Stimulated activated CD4-positive, alpha-beta T cell treated with anti-CD3 and anti-CD28 coated beads, Interleukin-15, amount 100 ng/mL, for 48 hours (primary cell): ENCODE measurements at regions not wholly inside any gene's neighbourhood (a gene's known extent, or its start where the extent isn't known, plus 50 kb on each side); places are given as distances from the start of the nearest gene placed in this dataset.

Experiments
- DNase-seq, 2 donors: peaks; one replicate each; pipeline ENCODE4 v3.0.0-alpha.2; 2020; ENCODE audit warnings: low read depth in 2 of 2

DNA sequence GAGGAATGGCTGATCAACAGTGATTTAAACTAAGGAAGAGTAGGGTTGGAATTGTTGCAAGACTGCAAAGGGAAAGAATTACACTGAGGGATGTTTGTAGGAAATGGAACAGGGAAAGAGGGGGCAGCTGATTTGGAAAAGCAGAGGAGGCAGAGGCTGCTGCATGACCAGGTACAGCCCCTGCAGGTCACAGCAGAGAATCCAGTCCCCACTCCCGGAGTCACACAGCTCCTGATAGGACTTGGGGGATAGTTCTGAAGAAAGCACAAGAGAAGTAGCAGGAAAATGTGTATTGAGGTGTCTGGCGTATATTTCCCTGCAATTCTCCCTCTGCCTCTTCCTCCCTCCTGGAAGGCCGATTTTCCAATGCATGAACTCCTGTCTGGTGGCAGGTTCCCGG is 92.5 kb upstream of the PDE10A start:
- no peak for DNase-seq

DNA sequence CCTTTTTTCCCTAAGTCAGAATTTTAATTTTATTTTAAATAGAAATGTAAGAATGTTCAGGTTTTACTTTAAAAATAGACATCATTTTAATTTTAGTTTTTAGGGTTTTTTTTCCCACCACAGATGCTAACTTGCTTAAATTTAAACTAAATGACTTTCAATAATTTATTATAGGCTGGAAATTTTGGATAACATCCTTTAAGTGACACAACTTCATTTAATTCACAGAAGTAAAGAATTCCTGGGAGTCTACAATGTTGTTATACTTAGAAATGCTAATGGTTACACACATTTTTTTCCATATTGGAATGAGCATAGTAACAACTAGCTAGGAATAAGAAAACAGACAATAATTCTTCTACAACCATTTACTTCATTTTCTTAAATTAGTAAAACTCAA is 90.5 kb upstream of the PDE10A start:
- no peak for DNase-seq

DNA sequence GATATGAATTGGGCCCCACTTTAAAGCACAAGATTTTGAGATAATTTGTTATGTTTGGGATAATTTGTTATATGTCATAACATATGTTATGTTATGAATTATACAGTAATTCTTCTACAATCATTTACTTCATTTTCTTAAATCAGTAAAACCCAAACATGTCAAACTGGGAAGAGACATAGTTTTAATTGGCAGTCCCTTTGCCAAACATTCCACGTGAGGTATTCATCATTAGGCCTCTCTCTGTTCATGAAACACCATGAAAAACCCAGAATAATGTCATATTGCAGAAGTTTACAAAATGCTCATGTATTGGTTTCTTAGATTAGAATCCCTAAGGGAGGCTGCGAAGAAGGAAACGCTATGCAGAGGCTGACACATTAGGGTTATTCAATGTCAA is 89.4 kb upstream of the PDE10A start:
- DNase-seq, result no peak

DNA sequence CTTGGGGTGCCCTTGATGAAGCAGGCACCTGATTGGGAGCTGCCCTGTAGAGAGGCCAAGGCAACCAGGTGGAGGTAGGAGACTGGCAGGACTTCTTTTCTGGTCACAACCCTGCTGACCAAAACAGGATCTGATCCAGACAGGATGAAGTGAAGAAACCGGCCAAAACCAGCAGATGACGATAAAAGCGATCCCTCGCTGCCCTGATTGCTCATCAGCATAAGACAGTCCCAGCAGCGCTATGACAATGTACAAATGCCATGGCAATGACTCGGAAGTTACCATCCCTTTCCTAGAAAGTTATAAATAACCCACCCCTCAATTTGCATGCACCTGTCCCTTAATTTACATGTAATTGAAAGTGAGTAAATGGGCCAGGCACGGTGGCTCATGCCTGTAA is 88.4 kb upstream of the PDE10A start:
- no peak for DNase-seq

DNA sequence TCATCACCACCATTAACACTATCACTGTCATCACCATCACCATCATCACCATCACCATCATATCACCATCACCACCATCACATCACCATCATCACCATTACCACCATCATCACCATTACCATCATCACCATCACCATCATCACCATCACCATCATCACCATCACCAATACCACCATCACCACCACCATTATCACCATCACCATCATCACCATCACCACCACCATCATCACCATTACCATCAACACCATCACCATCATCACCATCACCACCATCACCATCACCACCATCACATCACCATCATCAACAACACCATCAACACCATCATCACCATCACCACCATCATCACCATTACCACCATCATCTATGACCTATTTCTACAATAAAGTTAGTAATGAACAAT is 86.1 kb upstream of the PDE10A start:
- DNase-seq, result no peak

DNA sequence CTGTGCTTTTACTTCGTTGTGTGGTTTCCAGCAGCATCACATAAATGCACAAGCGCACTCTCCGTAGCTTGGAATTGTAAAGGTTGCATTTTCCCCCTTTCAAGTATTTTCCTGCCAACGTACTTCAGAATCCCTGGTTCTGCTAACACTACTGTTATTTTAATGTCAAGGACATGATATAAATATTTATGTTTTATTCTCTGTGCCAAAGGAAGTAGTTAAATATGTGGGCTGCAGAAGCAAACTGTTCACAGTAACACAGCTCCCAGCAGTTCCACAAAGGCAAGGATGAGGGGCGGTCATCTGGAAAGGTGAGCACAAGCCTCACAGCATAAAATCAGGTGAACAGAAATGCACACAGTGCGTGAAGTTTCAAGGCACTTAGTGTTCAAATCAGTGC is 85.3 kb upstream of the PDE10A start:
- no peak for DNase-seq

DNA sequence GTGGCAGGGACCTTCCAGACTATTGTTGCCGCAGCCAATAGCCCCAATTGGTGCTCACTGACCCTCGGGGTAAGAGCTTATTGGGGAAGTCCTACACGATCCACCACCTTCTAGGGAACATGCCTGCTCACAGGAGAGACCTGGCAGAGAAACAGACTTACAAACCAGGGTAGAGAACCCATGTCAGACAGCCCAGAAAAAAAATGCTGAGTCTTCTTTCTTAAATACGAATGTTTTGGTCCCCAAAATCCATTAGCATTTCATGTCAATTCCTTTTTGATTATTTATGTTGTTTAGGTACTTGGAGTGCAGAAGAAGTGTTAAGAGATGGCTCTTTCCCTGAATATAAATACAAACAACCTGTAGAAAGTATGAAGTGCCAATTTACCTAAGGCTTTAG is 84.9 kb upstream of the PDE10A start:
- no peak for DNase-seq

DNA sequence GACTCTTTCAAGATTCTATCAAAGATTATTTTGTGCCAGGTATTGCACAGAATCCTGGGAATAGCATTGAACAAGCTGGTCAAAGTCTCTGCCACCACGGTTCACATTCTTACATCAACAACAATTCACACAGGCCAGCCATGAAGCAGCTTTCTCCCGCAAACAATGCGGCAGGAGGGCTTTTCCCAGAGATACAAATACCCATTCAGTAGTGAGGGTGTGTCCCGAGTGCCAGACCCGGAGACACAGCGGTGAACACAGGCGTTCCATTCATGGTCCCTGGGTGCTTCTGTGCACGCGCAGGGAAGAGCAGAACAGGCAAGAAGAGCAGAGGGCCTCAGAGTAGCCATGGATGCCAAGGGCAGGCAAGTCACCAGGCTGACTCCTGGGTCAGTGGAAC is 83.3 kb upstream of the PDE10A start:
- DNase-seq, result no peak

DNA sequence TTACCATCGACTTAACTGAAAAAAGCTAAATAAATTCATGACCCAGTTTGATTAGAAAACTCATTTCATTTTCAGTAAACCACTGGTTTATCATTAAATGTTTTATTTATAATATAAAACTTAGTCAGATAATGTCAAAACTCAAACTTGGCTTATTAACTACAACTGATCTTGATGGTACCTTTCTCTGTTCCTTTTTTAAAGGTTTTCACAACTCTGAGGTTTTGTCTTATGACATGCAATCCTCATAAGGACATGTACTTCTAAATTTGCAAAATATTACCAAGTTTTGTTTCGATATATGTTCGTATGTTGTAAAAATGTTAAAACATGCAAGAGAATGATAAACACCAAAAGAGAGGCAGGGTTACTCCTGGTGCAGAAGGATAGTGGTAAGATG is 82.5 kb upstream of the PDE10A start:
- DNase-seq, result no peak

DNA sequence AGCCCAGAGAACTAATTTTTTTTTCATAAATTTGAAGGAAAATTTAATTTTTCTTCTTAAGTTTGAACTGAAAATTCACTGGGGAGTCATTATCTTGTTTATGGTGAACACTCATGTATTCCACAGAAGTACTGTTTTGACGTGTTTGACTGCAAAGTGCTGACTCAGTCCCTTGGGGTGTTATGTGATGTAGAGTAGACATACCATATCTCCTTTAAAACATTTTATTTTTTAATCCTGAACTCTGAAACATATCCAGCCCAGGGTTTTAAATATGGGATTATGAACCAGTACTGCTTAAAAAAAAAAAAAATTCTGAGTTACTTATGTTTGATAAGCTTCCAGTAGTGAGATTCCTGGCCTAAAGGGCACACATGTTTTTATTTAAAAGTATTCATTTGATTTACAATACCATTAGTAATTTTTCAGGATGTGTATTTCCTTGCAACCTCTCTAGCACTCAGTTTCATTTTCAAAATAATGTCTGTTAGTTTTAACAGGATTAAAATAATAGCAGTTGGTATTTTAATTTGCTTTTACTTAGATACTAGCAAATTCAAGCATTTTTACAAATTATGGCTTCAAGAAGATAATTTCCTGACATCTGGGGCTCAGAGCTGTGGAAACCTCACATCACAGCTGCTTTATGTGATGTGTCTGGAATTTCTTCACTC is 81.7 kb upstream of the PDE10A start:
- no peak for DNase-seq

DNA sequence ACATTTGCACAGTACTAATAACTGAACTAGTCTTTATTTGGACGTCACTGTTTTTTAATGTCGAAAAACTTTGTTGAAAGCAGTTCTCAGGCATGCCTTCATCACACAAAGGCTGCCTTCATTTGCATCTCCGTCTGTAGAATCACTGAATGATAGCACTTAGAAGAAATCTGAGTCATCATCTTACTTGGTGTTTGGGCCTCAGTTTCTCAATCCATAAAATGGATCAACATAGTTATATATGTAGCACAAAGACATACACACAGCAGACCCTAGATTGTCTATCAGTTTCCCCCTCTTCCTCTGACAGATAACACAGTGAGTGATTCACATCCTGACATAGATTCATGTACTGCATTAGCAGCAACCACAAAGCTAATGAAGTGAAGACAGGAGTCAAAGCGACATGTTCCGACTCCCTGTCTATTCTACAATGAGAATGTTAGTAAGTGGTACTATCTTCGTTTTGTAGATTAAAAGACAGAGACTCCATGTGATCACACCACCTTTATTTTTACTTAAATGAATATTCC is 80.4 kb upstream of the PDE10A start:
- no peak for DNase-seq

DNA sequence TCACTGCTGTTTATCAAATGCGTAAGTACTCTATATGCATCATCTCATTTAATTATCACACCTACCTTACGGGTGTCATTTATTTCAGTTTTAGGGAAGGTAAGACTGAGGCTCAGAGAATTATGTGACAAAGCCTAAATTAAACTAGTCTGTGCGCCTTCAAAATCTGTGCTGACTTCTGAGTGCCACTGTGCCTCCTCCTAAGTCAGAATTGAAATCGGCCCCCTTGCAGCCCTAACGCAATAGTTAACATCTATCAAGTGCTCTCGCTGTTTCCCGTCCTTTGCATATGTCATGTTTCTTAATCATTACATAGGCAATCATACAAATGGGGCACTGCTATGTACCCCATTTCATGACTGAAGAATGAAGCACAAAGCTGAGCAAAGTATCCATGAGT is 79.0 kb upstream of the PDE10A start:
- no peak for DNase-seq

DNA sequence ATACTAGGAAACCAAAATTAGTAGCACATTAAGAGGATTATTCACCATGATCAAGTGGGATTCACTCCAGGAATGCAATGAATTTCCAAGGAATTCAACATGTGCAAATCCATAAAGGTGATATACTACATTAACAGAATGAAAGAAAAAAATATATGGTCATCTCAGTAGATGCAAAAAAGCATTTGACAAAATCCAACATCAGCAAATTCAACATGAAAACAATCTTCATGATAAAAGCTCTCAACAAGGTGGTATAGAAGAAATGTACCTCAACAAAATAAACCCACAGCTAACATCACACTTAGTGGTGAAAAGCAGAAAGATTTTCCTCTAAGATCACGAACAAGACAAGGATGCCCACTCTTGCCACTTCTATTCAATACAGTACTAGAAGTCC is 74.4 kb upstream of the PDE10A start:
- no peak for DNase-seq

DNA sequence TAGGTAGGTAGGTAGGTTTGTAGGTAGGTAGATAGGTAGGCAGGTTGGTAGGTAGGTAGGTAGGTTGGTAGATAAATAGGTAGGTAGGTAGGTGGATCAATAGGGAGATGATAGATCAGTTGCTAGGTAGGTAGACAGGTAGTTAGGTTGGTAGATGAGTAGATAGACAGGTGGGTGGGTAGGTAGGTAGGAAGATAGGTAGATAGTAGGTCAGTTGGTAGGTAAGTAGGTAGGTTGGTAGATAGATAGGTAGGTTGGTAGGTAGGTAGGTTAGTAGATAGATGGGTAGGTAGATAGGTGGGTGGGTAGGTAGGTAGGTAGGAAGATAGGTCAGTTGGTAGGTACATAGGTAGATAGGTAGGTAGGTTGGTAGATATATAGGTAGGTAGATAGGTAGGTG is 72.0 kb upstream of the PDE10A start:
- DNase-seq, result no peak

DNA sequence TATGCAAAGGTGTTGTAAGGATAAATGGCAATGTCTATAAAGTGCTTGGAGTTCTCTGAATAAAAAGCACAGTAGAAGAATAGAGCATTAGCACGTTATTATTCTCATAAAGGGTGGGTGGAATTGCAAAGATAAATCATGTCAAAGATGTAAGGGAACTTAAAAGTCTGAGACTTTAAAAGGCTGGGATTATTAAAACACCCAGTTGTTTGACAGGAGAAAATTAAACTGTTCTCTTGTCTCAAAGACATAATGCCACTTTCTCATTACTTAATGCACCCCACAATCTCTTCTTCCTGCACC is 70.4 kb upstream of the PDE10A start:
- no peak for DNase-seq

DNA sequence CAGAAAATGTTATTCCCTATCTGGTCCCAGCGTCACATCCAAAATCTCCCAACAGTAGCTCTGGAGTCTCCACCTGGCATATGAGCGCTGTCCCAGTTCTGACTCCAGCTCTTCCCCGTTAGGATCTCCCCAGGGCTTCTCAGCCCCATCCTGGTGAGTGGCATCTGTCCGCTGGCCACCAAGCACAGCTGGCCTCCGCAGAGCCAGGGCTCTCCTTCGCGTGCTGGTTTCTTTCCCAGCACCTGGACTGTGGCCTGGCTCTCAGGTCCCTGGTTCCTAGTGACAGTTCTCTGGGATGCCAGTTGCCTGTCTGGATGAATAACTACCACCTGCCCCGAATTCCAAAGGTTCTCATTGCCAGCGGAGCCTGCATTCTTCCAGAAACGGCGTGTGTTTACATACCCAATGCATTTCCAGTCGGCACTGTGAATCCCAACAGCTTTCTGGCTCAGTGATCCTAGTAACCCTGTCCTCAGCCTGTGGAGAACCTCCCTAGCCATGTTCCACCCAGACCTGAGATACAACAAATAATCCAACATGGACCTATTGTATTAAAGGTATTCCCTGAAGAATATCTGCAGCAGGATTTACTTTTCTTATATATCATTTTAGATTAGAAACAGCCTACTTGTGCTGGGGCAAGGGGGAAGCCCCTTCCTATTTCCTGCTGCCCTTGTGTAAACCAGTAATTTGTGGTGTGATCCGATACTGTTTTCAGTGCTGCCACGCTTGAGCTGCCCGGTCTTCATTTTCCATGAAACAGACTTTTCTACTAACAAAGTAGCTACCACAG is 69.9 kb upstream of the PDE10A start:
- no peak for DNase-seq

DNA sequence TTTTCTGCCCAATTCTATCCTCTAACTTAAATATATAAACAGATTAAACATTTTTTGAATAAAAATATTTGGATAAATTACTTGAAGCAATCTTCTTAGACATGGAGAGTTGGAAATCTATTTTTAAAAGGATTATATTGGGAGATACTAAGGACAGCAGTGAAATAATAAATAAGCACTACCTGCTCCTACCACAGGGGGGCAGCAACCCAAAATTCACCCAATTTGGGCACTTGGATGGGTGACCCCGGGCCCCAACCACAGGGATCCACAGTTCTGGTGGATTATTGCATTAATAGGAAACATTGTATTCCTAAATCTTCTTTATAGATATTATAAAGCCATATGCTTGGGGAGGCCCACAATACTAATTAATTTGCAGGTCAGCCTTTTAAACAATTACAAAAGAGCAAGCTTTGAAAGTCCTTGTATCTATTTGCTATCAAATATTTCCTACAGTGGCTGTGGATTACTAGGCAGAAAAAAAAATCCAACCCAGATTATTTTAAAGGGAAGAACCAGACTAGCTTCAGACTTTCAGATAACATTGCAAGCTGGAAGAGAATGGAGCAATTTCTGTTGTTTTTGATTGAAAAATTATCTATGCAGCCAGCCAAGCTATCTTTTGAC is 66.4 kb upstream of the PDE10A start:
- DNase-seq, result peak in 1 of 2 donors; percentile 20

DNA sequence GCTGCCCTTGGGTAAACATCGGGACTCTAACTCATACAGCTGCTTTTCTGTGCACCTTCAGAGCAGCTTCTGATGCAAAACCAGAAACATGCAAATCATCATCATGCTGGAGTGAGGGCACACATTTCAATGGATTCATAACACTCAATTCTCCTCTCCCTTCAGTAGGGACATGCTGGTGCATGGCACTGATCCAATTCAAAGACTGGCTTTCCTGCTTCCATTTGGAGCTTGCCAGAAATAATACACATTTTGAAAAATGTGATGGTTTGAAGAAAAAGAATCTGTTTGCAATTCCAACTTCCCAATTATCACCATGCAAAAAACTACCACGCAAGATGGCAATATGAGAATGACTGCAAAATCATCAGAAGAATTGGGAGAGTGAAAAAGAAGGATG is 65.2 kb upstream of the PDE10A start:
- DNase-seq, result no peak

DNA sequence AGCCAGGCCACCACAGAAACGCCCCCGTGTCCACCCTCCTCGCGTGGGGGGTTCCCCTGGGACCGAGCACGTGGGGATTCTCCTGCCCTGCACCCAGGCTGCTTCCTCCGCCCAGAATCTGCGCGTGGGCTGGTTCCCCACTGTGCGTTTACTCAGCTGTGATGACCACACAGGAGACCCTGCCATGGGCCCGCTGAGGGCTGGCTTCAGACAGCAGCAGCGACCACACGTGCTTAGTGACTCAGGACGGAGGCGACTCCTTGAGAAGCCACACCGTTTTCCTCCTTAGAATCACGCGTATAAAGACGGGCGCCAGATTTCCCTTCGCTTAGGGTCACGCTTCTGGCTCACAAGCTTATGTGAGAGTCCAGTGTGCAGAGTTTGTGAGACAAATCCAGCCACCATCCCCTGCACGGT is 63.9 kb upstream of the PDE10A start:
- no peak for DNase-seq

DNA sequence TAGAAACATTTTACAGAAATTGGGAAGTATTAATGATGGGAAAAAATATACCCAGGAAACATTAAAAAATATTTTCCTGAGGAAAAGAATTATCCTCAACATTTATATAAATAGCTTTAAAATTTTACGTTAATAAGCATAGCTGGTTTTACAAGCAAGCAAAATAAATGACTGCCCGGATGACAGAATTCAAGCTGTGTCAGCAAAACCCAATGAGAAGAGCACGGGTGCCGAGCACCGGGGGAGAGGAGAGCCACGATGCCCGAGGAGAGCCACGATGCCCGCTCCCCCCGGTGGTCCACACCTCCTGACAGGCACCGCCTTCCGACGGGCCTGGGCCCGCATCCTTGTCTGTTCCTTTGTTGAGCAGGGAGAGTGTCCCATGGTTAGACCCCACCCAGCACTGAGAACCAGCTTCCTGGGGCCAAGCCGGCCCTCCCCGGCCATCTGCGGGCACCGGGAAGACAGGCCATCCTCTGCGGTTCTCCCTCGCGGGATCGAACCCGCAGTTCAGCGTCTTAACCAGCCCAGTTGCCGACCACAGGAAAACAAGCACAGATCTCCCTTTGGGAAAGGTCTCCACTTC is 63.3 kb upstream of the PDE10A start:
- no peak for DNase-seq

DNA sequence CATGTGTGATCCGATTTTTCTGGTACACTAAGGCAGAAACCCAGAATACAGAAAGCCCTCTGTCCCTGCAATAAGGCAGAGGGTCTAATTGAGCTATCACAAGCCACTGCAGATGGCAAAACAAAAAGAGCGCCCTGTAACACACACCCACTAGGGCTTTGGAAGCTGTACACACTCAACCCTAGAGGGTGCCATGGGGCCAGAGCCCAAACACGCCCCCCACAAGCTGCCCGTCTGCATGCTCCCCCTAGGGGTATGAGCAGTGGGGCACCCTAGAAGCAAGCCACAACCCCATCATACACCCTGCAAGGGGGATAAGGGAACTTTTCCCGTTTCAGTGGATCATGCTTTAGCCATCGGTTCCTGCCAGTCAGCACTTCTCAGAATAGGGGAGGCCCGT is 62.2 kb upstream of the PDE10A start:
- DNase-seq, result no peak

DNA sequence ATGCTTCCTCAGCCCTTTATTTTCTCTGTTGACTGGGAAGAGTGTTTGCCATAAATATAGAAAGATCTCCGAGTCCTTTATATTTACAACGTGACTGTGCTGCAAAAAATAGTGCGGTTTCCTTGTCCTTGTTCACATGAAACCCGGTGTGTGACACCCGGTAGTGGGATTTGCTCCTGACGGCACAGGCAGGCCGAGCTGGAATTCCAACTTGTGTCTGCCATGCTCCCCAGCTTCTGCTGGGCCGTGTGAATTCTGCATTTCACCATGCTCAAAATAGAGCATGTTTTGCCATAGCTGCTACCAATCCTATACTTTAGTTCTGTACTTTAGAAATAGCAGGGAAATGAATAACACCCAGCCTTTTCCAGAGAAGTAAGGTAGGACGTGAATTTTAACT is 60.3 kb upstream of the PDE10A start:
- DNase-seq, result no peak

DNA sequence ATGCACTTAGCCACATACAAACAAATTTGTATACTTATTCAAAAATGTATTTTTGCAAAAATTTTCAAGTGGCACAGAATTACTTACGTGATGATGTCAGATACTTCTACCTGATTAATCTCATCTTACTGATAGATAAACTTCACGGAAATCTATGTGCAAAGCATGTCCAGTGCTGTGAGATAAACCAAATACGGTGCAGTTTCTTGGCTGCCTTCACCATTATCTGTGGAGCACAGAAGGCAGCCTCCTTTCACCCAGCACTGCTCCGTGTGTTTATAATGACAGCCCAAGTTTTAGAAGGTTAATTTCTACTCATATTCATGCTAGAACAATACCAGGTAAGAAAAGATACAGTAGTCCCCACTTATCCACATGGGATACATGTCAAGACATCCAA is 59.0 kb upstream of the PDE10A start:
- DNase-seq, result no peak
